H1 (cell line): ENCODE measurements at regions not wholly inside any gene's neighbourhood (a gene's known extent, or its start where the extent isn't known, plus 50 kb on each side); places are given as distances from the start of the nearest gene placed in this dataset.

ENCODE experiments used
- EP300 ChIP-seq, 2 experiments: IDR thresholded peaks; 1 replicate in 1 of 2; 2 replicates in 1 of 2; pipeline ENCODE4 v1.6.1; 2011 to 2012; ENCODE audit warnings: low read depth in 2 of 2, low read length in 2 of 2, mild to moderate bottlenecking in 2 of 2, borderline replicate concordance in 1 of 2, inconsistent platforms in 1 of 2, moderate library complexity in 1 of 2
- FOSL1 ChIP-seq: IDR thresholded peaks from 2 replicates; pipeline ENCODE4 v1.6.1; 2011; ENCODE audit warnings: mild to moderate bottlenecking, low read depth, low read length, moderate library complexity; ENCODE audit not compliant: insufficient read depth
- RFX5 ChIP-seq: IDR thresholded peaks from 2 replicates; pipeline ENCODE4 v1.6.1; 2011; ENCODE audit warnings: low read depth, low read length, improper control_type of control experiment, borderline replicate concordance
- SUZ12 ChIP-seq: fragments of 200-600 bp; sonication (generic); IDR thresholded peaks from 2 replicates; pipeline ENCODE4 v1.6.1; 2012; ENCODE audit warnings: mild to moderate bottlenecking, inconsistent platforms, low read length, moderate library complexity, mixed read lengths
- TCF12 ChIP-seq: IDR thresholded peaks from 2 replicates; pipeline ENCODE4 v1.6.1; 2011; ENCODE audit warnings: low read depth, mild to moderate bottlenecking, low read length
- TEAD4 ChIP-seq: IDR thresholded peaks from 2 replicates; pipeline ENCODE4 v1.6.1; 2012; ENCODE audit warnings: low read depth, low read length, inconsistent platforms, mixed read lengths
- YY1 ChIP-seq: IDR thresholded peaks from 2 replicates; pipeline ENCODE4 v1.6.1; 2011; ENCODE audit warnings: low read depth, mild to moderate bottlenecking, low read length
- TF ChIP-seq, protein P1 (sequence below): fragments of 300-600 bp; sonication (generic); IDR thresholded peaks from 2 replicates; pipeline ENCODE4 v1.7.1; 2012; ENCODE audit warnings: low read length, moderate library complexity, mild to moderate bottlenecking, inconsistent platforms; ENCODE audit not compliant: insufficient replicate concordance
- TF ChIP-seq, protein P2 (sequence below): IDR thresholded peaks from 2 replicates; pipeline ENCODE4 v1.6.1; 2012; ENCODE audit warnings: inconsistent platforms

DNA sequence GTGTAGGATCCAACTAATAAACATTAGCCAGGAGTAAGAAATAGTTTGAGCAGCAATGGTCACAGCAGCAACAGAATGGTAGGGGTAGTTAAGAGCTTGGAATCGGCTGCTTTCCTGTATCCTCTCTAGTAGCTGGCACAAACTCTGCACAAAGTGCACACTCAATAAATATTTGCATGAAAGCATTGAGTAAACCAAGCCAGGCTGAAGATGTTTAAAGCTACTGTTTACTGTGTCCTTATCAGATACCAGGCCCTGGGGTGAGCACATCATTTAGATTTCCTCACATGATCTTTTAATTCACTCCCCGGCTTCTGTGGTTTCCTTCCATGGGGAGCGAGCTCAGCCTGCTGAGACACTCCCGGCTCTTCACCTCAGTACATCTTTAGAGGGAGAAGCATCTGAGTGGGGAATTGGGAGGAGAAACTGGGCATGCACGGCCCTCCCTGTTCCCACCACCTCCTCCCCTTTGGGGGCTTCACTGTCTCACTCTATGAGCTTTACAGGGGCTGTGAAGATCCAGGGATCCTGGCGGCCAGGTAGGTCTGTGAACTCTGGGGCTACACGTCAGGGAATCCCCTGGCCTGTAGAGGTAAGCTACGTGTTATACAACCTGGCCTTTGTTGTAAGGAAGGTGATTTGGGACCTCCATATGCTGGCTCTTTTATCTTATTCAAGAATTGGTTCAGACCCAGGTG is 107.2 kb upstream of the VASH1 start (continued):
- TF ChIP-seq, protein P1, sequence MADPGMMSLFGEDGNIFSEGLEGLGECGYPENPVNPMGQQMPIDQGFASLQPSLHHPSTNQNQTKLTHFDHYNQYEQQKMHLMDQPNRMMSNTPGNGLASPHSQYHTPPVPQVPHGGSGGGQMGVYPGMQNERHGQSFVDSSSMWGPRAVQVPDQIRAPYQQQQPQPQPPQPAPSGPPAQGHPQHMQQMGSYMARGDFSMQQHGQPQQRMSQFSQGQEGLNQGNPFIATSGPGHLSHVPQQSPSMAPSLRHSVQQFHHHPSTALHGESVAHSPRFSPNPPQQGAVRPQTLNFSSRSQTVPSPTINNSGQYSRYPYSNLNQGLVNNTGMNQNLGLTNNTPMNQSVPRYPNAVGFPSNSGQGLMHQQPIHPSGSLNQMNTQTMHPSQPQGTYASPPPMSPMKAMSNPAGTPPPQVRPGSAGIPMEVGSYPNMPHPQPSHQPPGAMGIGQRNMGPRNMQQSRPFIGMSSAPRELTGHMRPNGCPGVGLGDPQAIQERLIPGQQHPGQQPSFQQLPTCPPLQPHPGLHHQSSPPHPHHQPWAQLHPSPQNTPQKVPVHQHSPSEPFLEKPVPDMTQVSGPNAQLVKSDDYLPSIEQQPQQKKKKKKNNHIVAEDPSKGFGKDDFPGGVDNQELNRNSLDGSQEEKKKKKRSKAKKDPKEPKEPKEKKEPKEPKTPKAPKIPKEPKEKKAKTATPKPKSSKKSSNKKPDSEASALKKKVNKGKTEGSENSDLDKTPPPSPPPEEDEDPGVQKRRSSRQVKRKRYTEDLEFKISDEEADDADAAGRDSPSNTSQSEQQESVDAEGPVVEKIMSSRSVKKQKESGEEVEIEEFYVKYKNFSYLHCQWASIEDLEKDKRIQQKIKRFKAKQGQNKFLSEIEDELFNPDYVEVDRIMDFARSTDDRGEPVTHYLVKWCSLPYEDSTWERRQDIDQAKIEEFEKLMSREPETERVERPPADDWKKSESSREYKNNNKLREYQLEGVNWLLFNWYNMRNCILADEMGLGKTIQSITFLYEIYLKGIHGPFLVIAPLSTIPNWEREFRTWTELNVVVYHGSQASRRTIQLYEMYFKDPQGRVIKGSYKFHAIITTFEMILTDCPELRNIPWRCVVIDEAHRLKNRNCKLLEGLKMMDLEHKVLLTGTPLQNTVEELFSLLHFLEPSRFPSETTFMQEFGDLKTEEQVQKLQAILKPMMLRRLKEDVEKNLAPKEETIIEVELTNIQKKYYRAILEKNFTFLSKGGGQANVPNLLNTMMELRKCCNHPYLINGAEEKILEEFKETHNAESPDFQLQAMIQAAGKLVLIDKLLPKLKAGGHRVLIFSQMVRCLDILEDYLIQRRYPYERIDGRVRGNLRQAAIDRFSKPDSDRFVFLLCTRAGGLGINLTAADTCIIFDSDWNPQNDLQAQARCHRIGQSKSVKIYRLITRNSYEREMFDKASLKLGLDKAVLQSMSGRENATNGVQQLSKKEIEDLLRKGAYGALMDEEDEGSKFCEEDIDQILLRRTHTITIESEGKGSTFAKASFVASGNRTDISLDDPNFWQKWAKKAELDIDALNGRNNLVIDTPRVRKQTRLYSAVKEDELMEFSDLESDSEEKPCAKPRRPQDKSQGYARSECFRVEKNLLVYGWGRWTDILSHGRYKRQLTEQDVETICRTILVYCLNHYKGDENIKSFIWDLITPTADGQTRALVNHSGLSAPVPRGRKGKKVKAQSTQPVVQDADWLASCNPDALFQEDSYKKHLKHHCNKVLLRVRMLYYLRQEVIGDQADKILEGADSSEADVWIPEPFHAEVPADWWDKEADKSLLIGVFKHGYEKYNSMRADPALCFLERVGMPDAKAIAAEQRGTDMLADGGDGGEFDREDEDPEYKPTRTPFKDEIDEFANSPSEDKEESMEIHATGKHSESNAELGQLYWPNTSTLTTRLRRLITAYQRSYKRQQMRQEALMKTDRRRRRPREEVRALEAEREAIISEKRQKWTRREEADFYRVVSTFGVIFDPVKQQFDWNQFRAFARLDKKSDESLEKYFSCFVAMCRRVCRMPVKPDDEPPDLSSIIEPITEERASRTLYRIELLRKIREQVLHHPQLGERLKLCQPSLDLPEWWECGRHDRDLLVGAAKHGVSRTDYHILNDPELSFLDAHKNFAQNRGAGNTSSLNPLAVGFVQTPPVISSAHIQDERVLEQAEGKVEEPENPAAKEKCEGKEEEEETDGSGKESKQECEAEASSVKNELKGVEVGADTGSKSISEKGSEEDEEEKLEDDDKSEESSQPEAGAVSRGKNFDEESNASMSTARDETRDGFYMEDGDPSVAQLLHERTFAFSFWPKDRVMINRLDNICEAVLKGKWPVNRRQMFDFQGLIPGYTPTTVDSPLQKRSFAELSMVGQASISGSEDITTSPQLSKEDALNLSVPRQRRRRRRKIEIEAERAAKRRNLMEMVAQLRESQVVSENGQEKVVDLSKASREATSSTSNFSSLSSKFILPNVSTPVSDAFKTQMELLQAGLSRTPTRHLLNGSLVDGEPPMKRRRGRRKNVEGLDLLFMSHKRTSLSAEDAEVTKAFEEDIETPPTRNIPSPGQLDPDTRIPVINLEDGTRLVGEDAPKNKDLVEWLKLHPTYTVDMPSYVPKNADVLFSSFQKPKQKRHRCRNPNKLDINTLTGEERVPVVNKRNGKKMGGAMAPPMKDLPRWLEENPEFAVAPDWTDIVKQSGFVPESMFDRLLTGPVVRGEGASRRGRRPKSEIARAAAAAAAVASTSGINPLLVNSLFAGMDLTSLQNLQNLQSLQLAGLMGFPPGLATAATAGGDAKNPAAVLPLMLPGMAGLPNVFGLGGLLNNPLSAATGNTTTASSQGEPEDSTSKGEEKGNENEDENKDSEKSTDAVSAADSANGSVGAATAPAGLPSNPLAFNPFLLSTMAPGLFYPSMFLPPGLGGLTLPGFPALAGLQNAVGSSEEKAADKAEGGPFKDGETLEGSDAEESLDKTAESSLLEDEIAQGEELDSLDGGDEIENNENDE: no peak
- TF ChIP-seq SUZ12 (no peak), EP300 (IDR thresholded peaks at IDR 0.05; ENCODE audit: borderline replicate concordance in 1 of 2, low read depth in 2 of 2, low read length in 2 of 2) (no peak), RFX5 (no peak), TEAD4 (no peak), YY1 (no peak), TCF12 (no peak), FOSL1 (no peak)
- TF ChIP-seq, protein P2, sequence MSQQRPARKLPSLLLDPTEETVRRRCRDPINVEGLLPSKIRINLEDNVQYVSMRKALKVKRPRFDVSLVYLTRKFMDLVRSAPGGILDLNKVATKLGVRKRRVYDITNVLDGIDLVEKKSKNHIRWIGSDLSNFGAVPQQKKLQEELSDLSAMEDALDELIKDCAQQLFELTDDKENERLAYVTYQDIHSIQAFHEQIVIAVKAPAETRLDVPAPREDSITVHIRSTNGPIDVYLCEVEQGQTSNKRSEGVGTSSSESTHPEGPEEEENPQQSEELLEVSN: no peak
